HepG2 (cell line): ENCODE measurements at regions not wholly inside any gene's neighbourhood (a gene's known extent, or its start where the extent isn't known, plus 50 kb on each side); places are given as distances from the start of the nearest gene placed in this dataset.
A peak's percentile ranks its signal among the peaks of the same experiment; 100 is the strongest.

ENCODE experiments used
- E2F1 ChIP-seq: sonication (generic); formaldehyde crosslinking; IDR thresholded peaks from 2 replicates; pipeline ENCODE4 v1.5.0; 2020; ENCODE audit warnings: missing genetic modification reagents
- EEA1 ChIP-seq: sonication (generic); formaldehyde crosslinking; IDR thresholded peaks from 2 replicates; pipeline ENCODE4 v1.5.1; 2020; ENCODE audit warnings: mild to moderate bottlenecking, missing genetic modification reagents, borderline replicate concordance
- ESRRA ChIP-seq: sonication (generic); formaldehyde crosslinking; IDR thresholded peaks from 2 replicates; pipeline ENCODE4 v1.5.1; 2020; ENCODE audit warnings: mild to moderate bottlenecking, low read depth, missing genetic modification reagents
- HDAC2 ChIP-seq: sonication (generic); formaldehyde crosslinking; IDR thresholded peaks from 2 replicates; pipeline ENCODE4 v1.4.0; 2020; ENCODE audit warnings: missing genetic modification reagents
- KDM1A ChIP-seq: IDR thresholded peaks from 2 replicates; pipeline ENCODE4 v1.6.1; 2016; ENCODE audit warnings: missing compliant biosample characterization
- KMT2B ChIP-seq: IDR thresholded peaks from 2 replicates; pipeline ENCODE4 v1.6.1; 2016; ENCODE audit warnings: missing genetic modification reagents, missing compliant biosample characterization
- MIXL1 ChIP-seq: IDR thresholded peaks from 2 replicates; pipeline ENCODE4 v1.6.1; 2016
- NONO ChIP-seq, 2 experiments: fragments of 450-650 bp in 1 of 2; sonication (generic) in 1 of 2; formaldehyde crosslinking in 1 of 2; IDR thresholded peaks in 1 of 2; conservative IDR thresholded peaks in 1 of 2; 2 replicates each; pipeline versions ENCODE4 v1.6.1 to v1.8.0; 2017 to 2022; ENCODE audit warnings: mild to moderate bottlenecking in 1 of 2, missing genetic modification reagents in 1 of 2, moderate library complexity in 1 of 2
- SNAPC2 ChIP-seq: sonication (generic); formaldehyde crosslinking; IDR thresholded peaks from 2 replicates; pipeline ENCODE4 v1.8.1; 2022; ENCODE audit warnings: mild to moderate bottlenecking, missing genetic modification reagents
- SNRNP70 ChIP-seq: fragments of 200-400 bp; formaldehyde crosslinking; IDR thresholded peaks from 2 replicates; pipeline ENCODE4 v1.6.1; 2017; ENCODE audit warnings: mild to moderate bottlenecking, low read depth, low read length, moderate library complexity
- TFE3 ChIP-seq: IDR thresholded peaks from 2 replicates; pipeline ENCODE4 v1.6.1; 2016
- ZBTB21 ChIP-seq: sonication (generic); formaldehyde crosslinking; IDR thresholded peaks from 2 replicates; pipeline ENCODE4 v1.4.0; 2020; ENCODE audit warnings: missing genetic modification reagents
- ZMYM2 ChIP-seq: sonication (generic); formaldehyde crosslinking; IDR thresholded peaks from 2 replicates; pipeline ENCODE4 v1.8.0; 2022; ENCODE audit warnings: mild to moderate bottlenecking, missing genetic modification reagents
- ZNF24 ChIP-seq: fragments of 450-650 bp; IDR thresholded peaks from 2 replicates; pipeline ENCODE4 v1.6.1; 2017; ENCODE audit warnings: antibody characterized with exemption, mild to moderate bottlenecking
- ZNF33A ChIP-seq: sonication (generic); formaldehyde crosslinking; IDR thresholded peaks from 2 replicates; pipeline ENCODE4 v1.5.1; 2020; ENCODE audit warnings: missing genetic modification reagents, mild to moderate bottlenecking, moderate library complexity, borderline replicate concordance
- ZNF441 ChIP-seq: sonication (generic); formaldehyde crosslinking; IDR thresholded peaks from 2 replicates; pipeline ENCODE4 v1.7.0; 2021; ENCODE audit warnings: missing genetic modification reagents, borderline replicate concordance
- ZNF7 ChIP-seq: IDR thresholded peaks from 2 replicates; pipeline ENCODE4 v1.6.1; 2016; ENCODE audit warnings: missing biosample characterization, missing genetic modification reagents
- ZNF879 ChIP-seq: sonication (generic); formaldehyde crosslinking; IDR thresholded peaks from 2 replicates; pipeline ENCODE4 v1.8.1; 2023; ENCODE audit warnings: missing genetic modification reagents
- TF ChIP-seq, protein P1 (sequence below): sonication (generic); formaldehyde crosslinking; IDR thresholded peaks from 2 replicates; pipeline ENCODE4 v1.4.0; 2020; ENCODE audit warnings: missing genetic modification reagents
- TF ChIP-seq, protein P2 (sequence below): sonication (generic); formaldehyde crosslinking; IDR thresholded peaks from 2 replicates; pipeline ENCODE4 v1.4.0; 2020; ENCODE audit warnings: missing genetic modification reagents
- TF ChIP-seq, protein P3 (sequence below): sonication (generic); formaldehyde crosslinking; IDR thresholded peaks from 2 replicates; pipeline ENCODE4 v1.5.0; 2020; ENCODE audit warnings: mild to moderate bottlenecking, missing genetic modification reagents

- TF ChIP-seq ZBTB21 (peak; percentile 42; the same call in 1 of the 2 replicates), ZNF24 (peak; percentile 96), TFE3 (CRISPR knock-in tag) (no peak), KDM1A (CRISPR knock-in tag) (no peak; the same call in 1 of the 2 replicates), ESRRA (CRISPR knock-in tag) (no peak), SNRNP70 (no peak), ZNF879 (CRISPR knock-in tag) (no peak), KMT2B (CRISPR knock-in tag) (peak; percentile 50; the same call in 1 of the 2 replicates), E2F1 (CRISPR knock-in tag) (0 out of 2 replicates have a peak, but pooled peaks have one; percentile 33), EEA1 (no peak), SNAPC2 (CRISPR knock-in tag) (no peak), NONO (IDR thresholded peaks at IDR 0.05) (no peak), NONO (CRISPR knock-in tag; conservative IDR thresholded peaks at IDR 0.05) (0 out of 2 replicates have a peak, but pooled peaks have one; percentile 21), ZNF33A (CRISPR knock-in tag) (peak; percentile 52; the same call in 1 of the 2 replicates), ZNF441 (CRISPR knock-in tag) (0 out of 2 replicates have a peak, but pooled peaks have one; percentile 59), ZMYM2 (no peak), MIXL1 (peak; percentile 80), HDAC2 (CRISPR knock-in tag) (peak; percentile 75; the same call in 1 of the 2 replicates), ZNF7 (CRISPR knock-in tag) (no peak)
- TF ChIP-seq, protein P1, sequence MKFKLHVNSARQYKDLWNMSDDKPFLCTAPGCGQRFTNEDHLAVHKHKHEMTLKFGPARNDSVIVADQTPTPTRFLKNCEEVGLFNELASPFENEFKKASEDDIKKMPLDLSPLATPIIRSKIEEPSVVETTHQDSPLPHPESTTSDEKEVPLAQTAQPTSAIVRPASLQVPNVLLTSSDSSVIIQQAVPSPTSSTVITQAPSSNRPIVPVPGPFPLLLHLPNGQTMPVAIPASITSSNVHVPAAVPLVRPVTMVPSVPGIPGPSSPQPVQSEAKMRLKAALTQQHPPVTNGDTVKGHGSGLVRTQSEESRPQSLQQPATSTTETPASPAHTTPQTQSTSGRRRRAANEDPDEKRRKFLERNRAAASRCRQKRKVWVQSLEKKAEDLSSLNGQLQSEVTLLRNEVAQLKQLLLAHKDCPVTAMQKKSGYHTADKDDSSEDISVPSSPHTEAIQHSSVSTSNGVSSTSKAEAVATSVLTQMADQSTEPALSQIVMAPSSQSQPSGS, result 0 out of 2 replicates have a peak, but pooled peaks have one; percentile 15
- TF ChIP-seq, protein P2, sequence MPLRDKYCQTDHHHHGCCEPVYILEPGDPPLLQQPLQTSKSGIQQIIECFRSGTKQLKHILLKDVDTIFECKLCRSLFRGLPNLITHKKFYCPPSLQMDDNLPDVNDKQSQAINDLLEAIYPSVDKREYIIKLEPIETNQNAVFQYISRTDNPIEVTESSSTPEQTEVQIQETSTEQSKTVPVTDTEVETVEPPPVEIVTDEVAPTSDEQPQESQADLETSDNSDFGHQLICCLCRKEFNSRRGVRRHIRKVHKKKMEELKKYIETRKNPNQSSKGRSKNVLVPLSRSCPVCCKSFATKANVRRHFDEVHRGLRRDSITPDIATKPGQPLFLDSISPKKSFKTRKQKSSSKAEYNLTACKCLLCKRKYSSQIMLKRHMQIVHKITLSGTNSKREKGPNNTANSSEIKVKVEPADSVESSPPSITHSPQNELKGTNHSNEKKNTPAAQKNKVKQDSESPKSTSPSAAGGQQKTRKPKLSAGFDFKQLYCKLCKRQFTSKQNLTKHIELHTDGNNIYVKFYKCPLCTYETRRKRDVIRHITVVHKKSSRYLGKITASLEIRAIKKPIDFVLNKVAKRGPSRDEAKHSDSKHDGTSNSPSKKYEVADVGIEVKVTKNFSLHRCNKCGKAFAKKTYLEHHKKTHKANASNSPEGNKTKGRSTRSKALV (CRISPR knock-in tag), result 0 out of 2 replicates have a peak, but pooled peaks have one; percentile 25
- TF ChIP-seq, protein P3, sequence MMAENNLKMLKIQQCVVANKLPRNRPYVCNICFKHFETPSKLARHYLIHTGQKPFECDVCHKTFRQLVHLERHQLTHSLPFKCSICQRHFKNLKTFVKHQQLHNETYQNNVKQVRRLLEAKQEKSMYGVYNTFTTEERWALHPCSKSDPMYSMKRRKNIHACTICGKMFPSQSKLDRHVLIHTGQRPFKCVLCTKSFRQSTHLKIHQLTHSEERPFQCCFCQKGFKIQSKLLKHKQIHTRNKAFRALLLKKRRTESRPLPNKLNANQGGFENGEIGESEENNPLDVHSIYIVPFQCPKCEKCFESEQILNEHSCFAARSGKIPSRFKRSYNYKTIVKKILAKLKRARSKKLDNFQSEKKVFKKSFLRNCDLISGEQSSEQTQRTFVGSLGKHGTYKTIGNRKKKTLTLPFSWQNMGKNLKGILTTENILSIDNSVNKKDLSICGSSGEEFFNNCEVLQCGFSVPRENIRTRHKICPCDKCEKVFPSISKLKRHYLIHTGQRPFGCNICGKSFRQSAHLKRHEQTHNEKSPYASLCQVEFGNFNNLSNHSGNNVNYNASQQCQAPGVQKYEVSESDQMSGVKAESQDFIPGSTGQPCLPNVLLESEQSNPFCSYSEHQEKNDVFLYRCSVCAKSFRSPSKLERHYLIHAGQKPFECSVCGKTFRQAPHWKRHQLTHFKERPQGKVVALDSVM (CRISPR knock-in tag), result 0 out of 2 replicates have a peak, but pooled peaks have one; percentile 18
These were observed 53.5 kb upstream of the BTN3A2 start (continued) for GRCh38 chr6:26311385-26312095.
